ENCODE measurements at regions not wholly inside any gene's neighbourhood (a gene's known extent, or its start where the extent isn't known, plus 50 kb on each side); places are given as distances from the start of the nearest gene placed in this dataset.

DNA sequence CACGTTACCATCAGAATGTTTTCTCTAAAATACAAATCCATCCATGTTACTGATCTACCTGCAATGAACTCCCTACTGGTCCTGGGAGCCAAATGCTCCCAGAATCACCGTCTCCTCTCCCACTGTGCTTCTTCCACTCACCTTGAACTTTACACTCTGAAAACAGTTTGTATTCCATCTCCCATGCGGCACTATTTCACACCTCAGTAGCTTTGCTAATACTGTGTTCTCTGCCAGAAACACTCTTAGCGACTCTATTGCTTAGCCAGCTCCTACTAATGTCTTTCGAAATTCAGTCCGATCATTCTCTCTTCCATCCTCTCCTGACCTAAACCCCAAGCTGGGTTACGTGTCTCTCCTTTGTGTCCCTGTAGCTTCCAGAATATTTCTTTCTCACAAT, 284.4 kb upstream of the DUSP10 start:
- no peaks in the 10 kb centered on the region for H3K36me3 ChIP-seq (replicated peaks; ENCODE audit: insufficient read depth, low read length)
- H3K4me1 ChIP-seq (ENCODE audit: low read length), result no peaks in the 10 kb centered on the region
- H3F3A ChIP-seq (ENCODE audit: insufficient read depth, low read length), result no peaks in the 10 kb centered on the region
- H3K79me2 ChIP-seq (ENCODE audit: low read length), result no peaks in the 10 kb centered on the region
- no peak overlapping the region for H3K4me3 ChIP-seq (ENCODE audit: low read length)
- no peaks in the 10 kb centered on the region for H4K20me1 ChIP-seq (ENCODE audit: insufficient read depth, low read length)
- no peak overlapping the region for H3K4me2 ChIP-seq (ENCODE audit: low read depth, low read length)
- H3K9me2 ChIP-seq (replicated peaks; ENCODE audit: insufficient read depth, low read length), result no peaks in the 10 kb centered on the region
- H2AFZ ChIP-seq (ENCODE audit: low read length), result no peak overlapping the region
- no peak for TF ChIP-seq EZH2phosphoT487 (IDR thresholded peaks at IDR 0.05; ENCODE audit: low read length)
- TF ChIP-seq, protein P1, sequence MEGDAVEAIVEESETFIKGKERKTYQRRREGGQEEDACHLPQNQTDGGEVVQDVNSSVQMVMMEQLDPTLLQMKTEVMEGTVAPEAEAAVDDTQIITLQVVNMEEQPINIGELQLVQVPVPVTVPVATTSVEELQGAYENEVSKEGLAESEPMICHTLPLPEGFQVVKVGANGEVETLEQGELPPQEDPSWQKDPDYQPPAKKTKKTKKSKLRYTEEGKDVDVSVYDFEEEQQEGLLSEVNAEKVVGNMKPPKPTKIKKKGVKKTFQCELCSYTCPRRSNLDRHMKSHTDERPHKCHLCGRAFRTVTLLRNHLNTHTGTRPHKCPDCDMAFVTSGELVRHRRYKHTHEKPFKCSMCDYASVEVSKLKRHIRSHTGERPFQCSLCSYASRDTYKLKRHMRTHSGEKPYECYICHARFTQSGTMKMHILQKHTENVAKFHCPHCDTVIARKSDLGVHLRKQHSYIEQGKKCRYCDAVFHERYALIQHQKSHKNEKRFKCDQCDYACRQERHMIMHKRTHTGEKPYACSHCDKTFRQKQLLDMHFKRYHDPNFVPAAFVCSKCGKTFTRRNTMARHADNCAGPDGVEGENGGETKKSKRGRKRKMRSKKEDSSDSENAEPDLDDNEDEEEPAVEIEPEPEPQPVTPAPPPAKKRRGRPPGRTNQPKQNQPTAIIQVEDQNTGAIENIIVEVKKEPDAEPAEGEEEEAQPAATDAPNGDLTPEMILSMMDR (IDR thresholded peaks at IDR 0.05; ENCODE audit: low read length), result no peak
- no peak for TF ChIP-seq EZH2 (optimal IDR thresholded peaks at IDR 0.05; ENCODE audit: low read depth, low read length)
- no peaks in the 10 kb centered on the region for H3K9me3 ChIP-seq (replicated peaks; ENCODE audit: insufficient read depth, low read length)
- no peaks in the 10 kb centered on the region for H3K27me3 ChIP-seq (replicated peaks; ENCODE audit: insufficient read depth, low read length)
- DNase-seq, result no peak
- no peak overlapping the region for H3K27ac ChIP-seq (ENCODE audit: low read length)
- no peak overlapping the region for H3K9ac ChIP-seq (ENCODE audit: low read length)

DNA sequence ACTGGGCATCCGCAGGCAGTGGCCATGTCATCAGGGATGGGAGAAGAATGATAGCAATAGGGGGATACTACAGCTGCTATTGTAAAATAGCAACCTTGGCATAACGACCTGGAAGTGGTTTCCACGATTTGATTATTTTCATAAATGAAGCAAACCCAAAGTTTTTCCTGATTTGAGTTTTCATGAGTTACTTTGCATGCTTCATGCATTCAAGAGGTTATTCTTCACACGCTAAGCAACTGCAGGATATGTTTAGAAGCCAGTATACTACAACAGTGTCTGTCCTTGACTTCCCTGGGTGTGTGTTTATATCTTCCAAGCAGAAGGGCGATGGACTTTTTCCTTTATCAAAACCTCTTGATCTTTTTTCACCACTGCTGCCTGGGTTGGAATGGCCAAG, 281.1 kb upstream of the DUSP10 start:
- no peak overlapping the region for H2AFZ ChIP-seq (ENCODE audit: low read length)
- no peaks in the 10 kb centered on the region for H4K20me1 ChIP-seq (ENCODE audit: insufficient read depth, low read length)
- H3K79me2 ChIP-seq (ENCODE audit: low read length), result no peaks in the 10 kb centered on the region
- H3K36me3 ChIP-seq (replicated peaks; ENCODE audit: insufficient read depth, low read length), result no peaks in the 10 kb centered on the region
- no peaks in the 10 kb centered on the region for H3K27me3 ChIP-seq (replicated peaks; ENCODE audit: insufficient read depth, low read length)
- H3F3A ChIP-seq (ENCODE audit: insufficient read depth, low read length), result no peaks in the 10 kb centered on the region
- no peaks in the 10 kb centered on the region for H3K9me3 ChIP-seq (replicated peaks; ENCODE audit: insufficient read depth, low read length)
- no peak overlapping the region for H3K4me2 ChIP-seq (ENCODE audit: low read depth, low read length)
- no peak overlapping the region for H3K4me3 ChIP-seq (ENCODE audit: low read length)
- H3K9me2 ChIP-seq (replicated peaks; ENCODE audit: insufficient read depth, low read length), result no peaks in the 10 kb centered on the region
- TF ChIP-seq, protein P1 (IDR thresholded peaks at IDR 0.05; ENCODE audit: low read length), result no peak
- TF ChIP-seq EZH2phosphoT487 (IDR thresholded peaks at IDR 0.05; ENCODE audit: low read length) (no peak), EZH2 (optimal IDR thresholded peaks at IDR 0.05; ENCODE audit: low read depth, low read length) (no peak)
- H3K27ac ChIP-seq (ENCODE audit: low read length), result no peak overlapping the region
- no peaks in the 10 kb centered on the region for H3K4me1 ChIP-seq (ENCODE audit: low read length)
- no peak for DNase-seq
- H3K9ac ChIP-seq (ENCODE audit: low read length), result no peak overlapping the region

DNA sequence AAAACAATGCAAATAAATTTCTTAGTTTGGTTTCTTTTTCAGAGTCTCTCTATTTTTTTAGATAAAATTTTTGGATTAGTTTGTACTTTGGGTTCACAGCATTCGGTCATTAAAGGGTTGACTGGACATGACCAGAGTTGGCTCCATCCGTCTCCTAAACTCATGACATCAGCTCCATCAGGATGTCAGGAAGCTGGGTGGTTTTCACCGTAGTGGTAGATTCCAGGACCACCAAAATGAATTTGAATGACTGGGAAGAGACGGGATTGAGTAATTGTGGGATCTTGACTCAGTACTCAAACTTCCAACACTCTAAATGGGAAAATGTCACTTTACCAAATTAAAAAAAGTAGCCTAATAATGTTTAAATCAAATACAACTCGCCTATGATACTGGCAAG, 279.2 kb upstream of the DUSP10 start:
- Histone ChIP-seq H3K27me3 (replicated peaks; ENCODE audit: insufficient read depth, low read length) (no peaks in the 10 kb centered on the region), H3K27ac (ENCODE audit: low read length) (no peak overlapping the region), H3K4me3 (ENCODE audit: low read length) (no peak overlapping the region), H3K9me2 (replicated peaks; ENCODE audit: insufficient read depth, low read length) (no peaks in the 10 kb centered on the region), H3K9ac (ENCODE audit: low read length) (no peak overlapping the region), H3K9me3 (replicated peaks; ENCODE audit: insufficient read depth, low read length) (no peaks in the 10 kb centered on the region), H3K79me2 (ENCODE audit: low read length) (no peaks in the 10 kb centered on the region), H2AFZ (ENCODE audit: low read length) (no peak overlapping the region), H3K36me3 (replicated peaks; ENCODE audit: insufficient read depth, low read length) (no peaks in the 10 kb centered on the region), H3F3A (ENCODE audit: insufficient read depth, low read length) (no peaks in the 10 kb centered on the region), H3K4me2 (ENCODE audit: low read depth, low read length) (no peak overlapping the region), H3K4me1 (ENCODE audit: low read length) (no peaks in the 10 kb centered on the region), H4K20me1 (ENCODE audit: insufficient read depth, low read length) (no peaks in the 10 kb centered on the region)
- no peak for DNase-seq
- TF ChIP-seq EZH2 (optimal IDR thresholded peaks at IDR 0.05; ENCODE audit: low read depth, low read length) (no peak), EZH2phosphoT487 (IDR thresholded peaks at IDR 0.05; ENCODE audit: low read length) (no peak)

DNA sequence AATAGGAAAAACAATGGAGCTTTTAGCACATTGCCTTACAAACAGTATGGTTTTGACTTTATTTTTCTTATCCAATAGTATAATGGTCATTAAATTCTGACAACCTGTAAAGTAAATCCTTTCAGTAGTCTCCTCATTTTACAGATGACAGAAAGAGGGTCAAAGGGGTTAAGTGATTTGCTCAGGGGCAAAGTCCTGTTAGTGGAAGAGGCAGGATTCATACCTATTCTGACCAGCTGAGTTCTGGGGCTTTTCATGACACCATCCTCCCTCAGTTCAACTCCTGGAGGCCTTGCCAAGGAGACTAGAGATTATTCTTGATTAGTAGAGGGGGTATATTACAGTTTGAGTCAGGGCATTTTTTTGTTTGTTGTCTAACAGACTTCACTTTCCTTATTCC, 278.7 kb upstream of the DUSP10 start:
- H3K36me3 ChIP-seq (replicated peaks; ENCODE audit: insufficient read depth, low read length), result no peaks in the 10 kb centered on the region
- no peak overlapping the region for H2AFZ ChIP-seq (ENCODE audit: low read length)
- no peaks in the 10 kb centered on the region for H3K9me3 ChIP-seq (replicated peaks; ENCODE audit: insufficient read depth, low read length)
- H3K79me2 ChIP-seq (ENCODE audit: low read length), result no peaks in the 10 kb centered on the region
- no peak overlapping the region for H3K9ac ChIP-seq (ENCODE audit: low read length)
- no peaks in the 10 kb centered on the region for H3K9me2 ChIP-seq (replicated peaks; ENCODE audit: insufficient read depth, low read length)
- H3K27ac ChIP-seq (ENCODE audit: low read length), result no peak overlapping the region
- TF ChIP-seq EZH2phosphoT487 (IDR thresholded peaks at IDR 0.05; ENCODE audit: low read length) (no peak), EZH2 (optimal IDR thresholded peaks at IDR 0.05; ENCODE audit: low read depth, low read length) (no peak)
- TF ChIP-seq, protein P1 (IDR thresholded peaks at IDR 0.05; ENCODE audit: low read length), result no peak
- H4K20me1 ChIP-seq (ENCODE audit: insufficient read depth, low read length), result no peaks in the 10 kb centered on the region
- H3K27me3 ChIP-seq (replicated peaks; ENCODE audit: insufficient read depth, low read length), result no peaks in the 10 kb centered on the region
- no peak overlapping the region for H3K4me3 ChIP-seq (ENCODE audit: low read length)
- no peak overlapping the region for H3K4me2 ChIP-seq (ENCODE audit: low read depth, low read length)
- no peak for DNase-seq
- H3F3A ChIP-seq (ENCODE audit: insufficient read depth, low read length), result no peaks in the 10 kb centered on the region
- H3K4me1 ChIP-seq (ENCODE audit: low read length), result no peaks in the 10 kb centered on the region
